Mucosa of descending colon (tissue), 3 donors: ENCODE measurements at regions not wholly inside any gene's neighbourhood (a gene's known extent, or its start where the extent isn't known, plus 50 kb on each side); places are given as distances from the start of the nearest gene placed in this dataset.
"Not testable (repeated sequence)": the region's sequence is repeated elsewhere in the genome, so short reads cannot be mapped to it uniquely, and the experiment has no call there.

Experiments used
- ATAC-seq: fragments of 200-7000 bp; cut with Tn5 transposase; one replicate; pipeline ENCODE4 v1.9.1; 2020; ENCODE audit warnings: mild to moderate bottlenecking, moderate library complexity
- DNase-seq, 3 donors: peaks; one replicate each; pipeline ENCODE4 v3.0.0-alpha.2; 2020
- H3K36me3 ChIP-seq: fragments of 200-600 bp; one replicate; pipeline ENCODE4 v1.8.0; 2021; ENCODE audit warnings: low read depth, mild to moderate bottlenecking
- H3K4me1 ChIP-seq: fragments of 200-600 bp; one replicate; pipeline ENCODE4 v1.8.0; 2021; ENCODE audit warnings: low read depth, mild to moderate bottlenecking
- H3K4me3 ChIP-seq: fragments of 200-600 bp; one replicate; pipeline ENCODE4 v1.8.0; 2021; ENCODE audit warnings: mild to moderate bottlenecking
- H3K9me3 ChIP-seq: fragments of 200-600 bp; one replicate; pipeline ENCODE4 v1.8.0; 2021; ENCODE audit warnings: mild to moderate bottlenecking
- intact Hi-C, 2 donors: fragments of 100-400 bp; cut with DNase I in 1 of 2; cut with micrococcal nuclease in 1 of 2; formaldehyde crosslinking; loops; one replicate each; pipeline versions ENCODE4 v1.11.0 to v1.11.1; 2022; cut with DNase I, micrococcal nuclease
- TF ChIP-seq, protein P1 (sequence below): fragments of 200-600 bp; IDR thresholded peaks from one replicate; pipeline ENCODE4 v1.8.0; 2022; ENCODE audit warnings: antibody characterized with exemption, mild to moderate bottlenecking
- donor health status: DM: no; HTN: no; CAD: no; lungs with moderate emphysema.
- donor health status: DM: no; HTN: no; CAD: no.
- donor health status: DM: no; HTN: yes; CAD: no.

DNA sequence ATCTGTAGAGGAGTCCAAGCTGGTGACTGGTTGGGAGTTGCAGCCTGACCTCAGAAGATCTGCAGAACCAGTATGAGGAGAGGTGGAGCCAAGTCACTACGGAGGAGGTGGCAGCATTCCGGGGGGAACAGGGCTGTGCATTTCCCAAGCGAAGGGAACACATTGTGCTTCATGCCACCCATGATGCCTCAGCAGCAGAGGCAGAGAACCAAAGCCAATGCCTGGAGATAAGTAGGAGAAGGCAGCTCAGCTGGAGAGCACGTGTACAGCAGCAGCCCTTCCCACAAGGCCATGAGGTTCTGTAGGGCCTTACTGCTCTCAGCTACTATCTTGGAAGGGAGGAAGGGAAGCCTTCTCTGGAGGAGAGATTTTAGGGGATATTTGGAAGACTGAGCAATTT is 67.2 kb upstream of the LRPPRC start:
- intact Hi-C loops = no loop called here
- DNase-seq (no peak), ATAC-seq (no peak)
- no peaks in the 10 kb centered on the region for H3K4me1 ChIP-seq
- no peaks in the 10 kb centered on the region for H3K9me3 ChIP-seq
- no peaks in the 10 kb centered on the region for H3K36me3 ChIP-seq
- no peak overlapping the region for H3K4me3 ChIP-seq
- TF ChIP-seq, protein P1, sequence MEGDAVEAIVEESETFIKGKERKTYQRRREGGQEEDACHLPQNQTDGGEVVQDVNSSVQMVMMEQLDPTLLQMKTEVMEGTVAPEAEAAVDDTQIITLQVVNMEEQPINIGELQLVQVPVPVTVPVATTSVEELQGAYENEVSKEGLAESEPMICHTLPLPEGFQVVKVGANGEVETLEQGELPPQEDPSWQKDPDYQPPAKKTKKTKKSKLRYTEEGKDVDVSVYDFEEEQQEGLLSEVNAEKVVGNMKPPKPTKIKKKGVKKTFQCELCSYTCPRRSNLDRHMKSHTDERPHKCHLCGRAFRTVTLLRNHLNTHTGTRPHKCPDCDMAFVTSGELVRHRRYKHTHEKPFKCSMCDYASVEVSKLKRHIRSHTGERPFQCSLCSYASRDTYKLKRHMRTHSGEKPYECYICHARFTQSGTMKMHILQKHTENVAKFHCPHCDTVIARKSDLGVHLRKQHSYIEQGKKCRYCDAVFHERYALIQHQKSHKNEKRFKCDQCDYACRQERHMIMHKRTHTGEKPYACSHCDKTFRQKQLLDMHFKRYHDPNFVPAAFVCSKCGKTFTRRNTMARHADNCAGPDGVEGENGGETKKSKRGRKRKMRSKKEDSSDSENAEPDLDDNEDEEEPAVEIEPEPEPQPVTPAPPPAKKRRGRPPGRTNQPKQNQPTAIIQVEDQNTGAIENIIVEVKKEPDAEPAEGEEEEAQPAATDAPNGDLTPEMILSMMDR = no peak

DNA sequence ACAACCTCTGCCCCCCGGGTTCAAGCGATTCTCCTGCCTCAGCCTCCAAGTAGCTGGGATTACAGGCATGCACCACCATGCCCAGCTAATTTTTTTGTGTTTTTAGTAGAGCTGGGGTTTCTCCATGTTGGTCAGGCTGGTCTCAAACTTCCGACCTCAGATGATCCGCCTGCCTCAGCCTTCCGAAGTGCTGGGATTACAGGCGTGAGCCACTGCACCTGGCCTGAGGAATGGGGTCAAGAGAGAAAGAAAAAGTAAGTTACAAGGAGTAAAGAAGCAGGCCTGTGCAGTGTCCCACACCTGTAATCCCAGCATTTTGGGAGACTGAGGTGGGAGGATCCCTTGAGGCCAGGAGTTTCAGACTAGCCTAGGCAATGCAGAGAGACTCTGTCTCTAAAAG is 68.5 kb upstream of the LRPPRC start:
- ATAC-seq, H3K9me3 ChIP-seq, intact Hi-C loops, DNase-seq, H3K36me3 ChIP-seq, H3K4me3 ChIP-seq, H3K4me1 ChIP-seq: not testable (repeated sequence)

DNA sequence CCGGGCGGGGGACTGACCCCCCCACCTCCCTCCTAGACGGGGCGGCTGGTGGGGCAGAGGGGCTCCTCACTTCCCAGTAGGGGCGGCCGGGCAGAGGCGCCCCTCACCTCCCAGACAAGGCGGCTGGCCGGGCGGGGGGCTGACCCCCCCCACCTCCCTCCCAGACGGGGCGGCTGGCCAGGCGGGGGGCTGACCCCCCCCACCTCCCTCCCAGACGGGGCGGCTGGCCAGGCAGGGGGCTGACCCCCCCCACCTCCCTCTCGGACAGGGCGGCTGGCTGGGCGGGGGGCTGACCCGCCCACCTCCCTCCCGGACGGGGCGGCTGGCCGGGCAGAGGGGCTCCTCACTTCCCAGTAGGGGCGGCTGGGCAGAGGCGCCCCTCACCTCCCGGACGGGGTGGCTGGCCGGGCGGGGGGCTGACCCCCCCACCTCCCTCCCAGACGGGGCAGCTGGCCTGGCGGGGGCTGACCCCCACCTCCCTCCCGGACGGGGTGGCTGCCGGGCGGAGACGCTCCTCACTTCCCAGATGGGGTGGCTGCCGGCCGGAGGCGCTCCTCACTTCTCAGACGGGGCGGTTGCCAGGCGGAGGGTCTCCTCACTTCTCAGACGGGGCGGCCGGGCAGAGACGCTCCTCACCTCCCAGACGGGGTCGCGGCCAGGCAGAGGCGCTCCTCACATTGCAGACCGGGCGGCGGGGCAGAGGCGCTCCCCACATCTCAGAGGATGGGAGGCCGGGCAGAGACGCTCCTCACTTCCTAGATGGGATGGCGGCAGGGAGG is 71.4 kb upstream of the LRPPRC start:
- H3K4me3 ChIP-seq, H3K4me1 ChIP-seq, DNase-seq, H3K9me3 ChIP-seq, ATAC-seq, H3K36me3 ChIP-seq, intact Hi-C loops: not testable (repeated sequence)

DNA sequence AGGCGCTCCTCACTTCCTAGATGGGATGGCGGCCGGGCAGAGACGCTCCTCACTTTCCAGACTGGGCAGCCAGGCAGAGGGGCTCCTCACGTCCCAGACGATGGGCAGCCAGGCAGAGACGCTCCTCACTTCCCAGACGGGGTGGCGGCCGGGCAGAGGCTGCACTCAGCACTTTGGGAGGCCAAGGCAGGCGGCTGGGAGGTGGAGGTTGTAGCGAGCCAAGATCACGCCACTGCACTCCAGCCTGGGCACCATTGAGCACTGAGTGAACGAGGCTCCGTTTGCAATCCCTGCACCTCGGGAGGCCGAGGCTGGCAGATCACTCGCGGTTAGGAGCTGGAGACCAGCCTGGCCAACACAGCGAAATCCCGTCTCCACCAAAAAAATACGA is 72.0 kb upstream of the LRPPRC start:
- intact Hi-C loops, H3K9me3 ChIP-seq, ATAC-seq, H3K4me1 ChIP-seq, DNase-seq, H3K36me3 ChIP-seq, H3K4me3 ChIP-seq: not testable (repeated sequence)

DNA sequence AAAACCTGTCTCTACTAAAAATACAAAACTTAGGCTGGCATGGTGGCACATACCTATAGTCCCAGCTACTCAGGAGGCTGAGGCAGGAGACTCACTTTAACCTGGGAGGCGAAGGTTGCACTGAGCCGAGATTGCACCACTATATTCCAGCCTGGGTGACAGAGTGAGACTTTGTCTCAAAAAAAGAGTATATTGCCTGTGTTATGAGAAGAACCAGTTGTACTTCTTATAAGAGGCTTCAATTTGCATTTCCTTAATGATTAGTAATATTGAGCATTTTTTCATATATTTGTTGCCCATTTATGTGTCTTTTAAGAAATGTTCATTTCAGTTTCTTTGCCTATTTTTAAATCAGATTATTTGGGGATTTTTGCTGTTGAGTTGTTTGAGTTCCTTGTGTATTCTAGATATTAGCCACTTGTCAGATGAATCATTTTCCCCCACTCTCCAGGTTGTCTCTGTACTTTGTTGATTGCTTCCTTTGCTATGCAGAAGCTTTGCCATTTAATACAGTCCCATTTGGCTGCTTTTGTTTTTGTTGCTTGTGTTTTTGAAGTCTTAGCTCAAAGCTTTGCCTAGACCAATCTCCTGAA is 75.8 kb upstream of the LRPPRC start:
- DNase-seq = no peak
- ATAC-seq = no peak
- TF ChIP-seq, protein P1 = no peak

DNA sequence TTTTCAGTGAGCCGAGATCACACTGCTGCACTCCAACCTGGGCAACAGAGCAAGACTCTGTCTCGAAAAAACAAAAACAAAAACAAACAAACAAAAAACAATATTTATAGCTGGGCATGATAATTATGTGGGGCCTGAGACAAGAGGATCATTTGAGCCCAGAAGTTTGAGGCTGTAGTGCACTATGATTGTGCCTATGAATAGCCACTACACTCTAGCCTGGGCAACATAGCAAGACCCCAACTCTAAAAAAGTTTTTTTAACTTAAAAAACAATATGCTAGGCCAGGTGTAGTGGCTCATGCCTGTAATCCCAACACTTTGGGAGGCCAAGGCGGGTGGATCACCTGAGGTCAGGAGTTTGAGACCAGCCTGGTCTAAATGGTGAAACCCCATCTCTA is 77.9 kb upstream of the LRPPRC start:
- H3K4me3 ChIP-seq, H3K4me1 ChIP-seq, DNase-seq, intact Hi-C loops, H3K9me3 ChIP-seq, H3K36me3 ChIP-seq, ATAC-seq: not testable (repeated sequence)

More for the DNA sequence above, 75.8 kb upstream of the LRPPRC start:
- Histone ChIP-seq H3K4me1 (no peaks in the 10 kb centered on the region), H3K36me3 (no peaks in the 10 kb centered on the region), H3K9me3 (peaks cover 3% of the 10 kb centered on the region), H3K4me3 (no peak overlapping the region)
- intact Hi-C loops = no loop called here

DNA sequence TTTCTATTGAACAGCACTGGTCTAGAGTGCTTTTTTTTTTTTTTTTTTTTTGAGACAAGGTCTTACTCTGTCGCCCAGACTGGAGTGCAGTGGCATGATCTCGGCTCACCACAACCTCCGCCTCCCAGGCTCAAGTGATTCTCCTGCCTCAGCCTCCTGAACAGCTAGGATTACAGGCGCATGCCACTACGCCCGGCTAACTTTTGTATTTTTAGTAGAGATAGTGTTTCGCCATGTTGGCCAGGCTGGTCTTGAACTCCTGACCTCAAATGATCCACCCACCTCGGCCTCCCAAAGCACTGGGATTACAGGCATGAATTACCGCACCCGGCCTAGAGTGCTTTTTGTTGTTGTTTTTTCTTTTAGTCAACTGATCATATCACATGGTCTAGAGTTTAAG is 79.0 kb upstream of the LRPPRC start:
- H3K9me3 ChIP-seq, DNase-seq, ATAC-seq, H3K4me1 ChIP-seq, intact Hi-C loops, H3K4me3 ChIP-seq, H3K36me3 ChIP-seq: not testable (repeated sequence)

DNA sequence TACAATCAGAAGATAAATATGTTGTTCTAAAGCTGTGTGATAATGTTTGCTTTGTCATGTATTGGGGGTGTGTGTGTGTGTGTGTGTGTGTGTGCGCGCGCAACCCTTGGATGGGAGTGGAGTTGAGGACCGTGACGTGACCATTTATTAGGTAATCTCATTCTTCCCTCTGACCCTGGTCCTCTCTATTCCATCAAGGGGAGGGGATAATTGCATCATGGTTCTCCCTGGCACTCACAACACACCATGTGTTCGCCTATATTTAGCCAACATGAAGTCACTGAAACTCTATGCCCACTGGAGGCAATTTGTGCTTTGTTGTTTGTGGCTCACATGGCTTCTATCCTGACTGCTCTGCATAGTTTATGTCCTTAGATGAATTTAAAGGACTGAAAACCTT is 79.8 kb upstream of the LRPPRC start:
- Histone ChIP-seq H3K4me1 (no peaks in the 10 kb centered on the region), H3K36me3 (no peaks in the 10 kb centered on the region), H3K9me3 (no peaks in the 10 kb centered on the region), H3K4me3 (no peak overlapping the region)
- TF ChIP-seq, protein P1 = no peak
- DNase-seq (no peak), ATAC-seq (no peak)
- intact Hi-C loops = no loop called here
